Activated CD4-positive, alpha-beta T cell treated with anti-CD3 and anti-CD28 coated beads, Interleukin-2, amount 50 U/mL, for 24 hours (primary cell): ENCODE measurements at regions not wholly inside any gene's neighbourhood (a gene's known extent, or its start where the extent isn't known, plus 50 kb on each side); places are given as distances from the start of the nearest gene placed in this dataset.
"Not testable (repeated sequence)": the region's sequence is repeated elsewhere in the genome, so short reads cannot be mapped to it uniquely, and the experiment has no call there.

Source experiments
- DNase-seq, 2 donors: peaks; one replicate each; pipeline ENCODE4 v3.0.0-alpha.2; 2020; ENCODE audit warnings: low read depth in 1 of 2, low spot score in 1 of 2

DNA sequence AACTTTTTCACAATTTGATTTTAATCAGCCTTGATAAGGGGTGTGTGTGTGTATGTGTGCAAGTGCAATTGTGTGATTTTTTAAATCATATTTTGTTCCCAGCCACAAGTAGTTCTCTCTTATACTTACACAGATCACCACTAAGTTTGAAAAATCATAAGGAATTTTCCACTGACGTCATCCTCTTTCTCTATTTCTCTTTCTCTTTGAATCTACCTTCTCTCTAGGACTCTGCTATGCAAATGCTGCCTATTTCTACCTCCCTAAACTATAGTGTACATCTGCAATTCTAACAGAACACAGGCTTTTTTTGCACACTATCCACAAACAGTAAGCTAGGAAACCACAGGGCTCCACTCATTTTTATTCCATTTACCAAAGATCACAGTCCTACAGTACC is 254.6 kb upstream of the CYLC2 start:
- no peak for DNase-seq

DNA sequence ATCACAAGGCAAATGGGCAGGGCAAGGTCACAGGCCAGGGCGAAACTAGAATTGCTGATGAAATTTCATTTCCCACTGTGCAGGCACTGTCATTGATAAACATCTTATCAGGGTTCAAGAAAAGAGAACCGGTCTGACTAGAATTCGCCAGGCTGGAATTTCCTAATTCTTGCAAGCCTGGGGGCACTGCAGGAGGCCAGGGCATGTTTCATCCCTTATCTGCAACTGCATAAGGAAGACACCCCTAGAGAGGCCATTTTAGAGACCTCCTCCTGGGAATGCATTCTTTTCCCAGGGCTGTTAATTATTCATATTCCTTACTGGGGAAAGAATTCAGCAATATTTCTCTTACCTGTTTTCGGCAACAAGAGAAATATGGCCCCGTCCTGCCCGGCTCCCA is 266.2 kb upstream of the CYLC2 start:
- DNase-seq: no peak

DNA sequence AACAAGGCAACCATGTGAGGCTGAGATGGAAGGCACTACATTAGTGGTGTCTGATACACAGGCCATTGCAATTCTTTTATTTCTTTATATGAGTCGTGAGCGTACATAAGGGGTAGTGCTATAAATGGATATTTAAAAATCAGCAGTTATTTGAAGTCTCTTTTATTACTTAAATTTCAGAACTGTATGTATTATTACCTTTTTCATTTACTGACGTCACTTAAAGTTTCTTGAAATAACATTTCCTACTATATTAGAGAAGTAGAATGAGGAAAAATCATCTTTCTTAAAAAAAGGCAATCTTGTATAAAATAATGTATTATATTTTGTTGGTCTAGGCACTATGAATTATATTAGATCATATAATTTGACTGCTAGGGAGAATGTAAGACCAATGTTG is 280.9 kb upstream of the CYLC2 start:
- DNase-seq: no peak

DNA sequence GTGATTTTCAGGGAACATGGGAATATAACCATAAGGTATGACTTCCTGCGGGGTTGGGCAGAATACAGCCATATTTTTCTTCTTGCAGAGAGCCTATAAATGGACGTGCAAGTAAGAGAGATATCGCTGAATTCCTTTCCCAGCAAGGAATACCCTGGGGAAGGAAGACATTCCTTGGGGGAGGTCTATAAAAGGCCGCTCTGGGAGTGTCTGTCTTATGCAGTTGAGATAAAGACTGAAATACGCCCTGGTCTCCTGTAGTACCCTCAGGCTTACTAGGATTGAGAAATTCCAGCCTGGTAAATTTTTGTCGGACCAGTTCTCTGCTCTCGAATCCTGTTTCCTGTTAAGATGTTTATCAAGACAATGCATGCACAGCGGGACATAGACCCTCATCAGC is 282.2 kb upstream of the CYLC2 start:
- not testable (repeated sequence) for DNase-seq

DNA sequence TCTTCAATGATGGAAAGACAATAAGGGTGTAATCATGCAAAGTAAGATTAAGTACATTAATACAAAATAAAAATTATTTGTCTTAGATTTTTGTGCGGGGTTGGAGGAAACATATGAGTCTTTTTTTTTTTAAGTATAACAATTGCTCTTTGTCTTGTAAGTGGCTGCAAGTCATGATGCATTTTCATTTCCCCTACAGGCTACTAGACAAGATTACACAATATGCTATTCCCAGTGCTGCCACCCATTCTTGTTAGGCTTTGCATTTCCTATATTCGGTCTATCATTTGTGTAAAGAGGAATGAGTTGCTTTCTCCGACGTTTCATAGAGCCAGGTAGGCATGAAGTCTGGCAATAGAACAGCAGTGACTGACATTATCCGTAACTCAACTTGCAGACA is 294.2 kb upstream of the CYLC2 start:
- no peak for DNase-seq

DNA sequence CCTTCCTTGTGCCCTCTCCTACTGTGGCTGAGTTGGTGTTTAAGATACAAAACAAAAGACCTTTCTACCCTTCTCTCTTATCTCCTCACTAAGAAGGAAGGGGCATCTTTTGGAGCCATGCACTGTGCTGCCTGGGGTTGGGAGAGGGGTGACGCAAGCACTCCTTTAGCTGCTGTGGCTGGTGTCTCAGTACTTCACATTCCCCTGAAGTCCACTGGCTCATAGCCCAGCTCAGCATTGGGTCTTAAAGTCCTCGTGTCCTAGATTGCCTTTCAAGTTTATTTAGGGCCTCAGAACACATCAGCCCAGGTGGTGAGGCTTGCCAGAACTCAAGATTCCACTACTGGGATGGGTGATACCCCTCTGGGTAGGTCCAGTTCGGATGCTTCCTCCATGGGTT is 325.9 kb upstream of the CYLC2 start:
- DNase-seq: no peak

DNA sequence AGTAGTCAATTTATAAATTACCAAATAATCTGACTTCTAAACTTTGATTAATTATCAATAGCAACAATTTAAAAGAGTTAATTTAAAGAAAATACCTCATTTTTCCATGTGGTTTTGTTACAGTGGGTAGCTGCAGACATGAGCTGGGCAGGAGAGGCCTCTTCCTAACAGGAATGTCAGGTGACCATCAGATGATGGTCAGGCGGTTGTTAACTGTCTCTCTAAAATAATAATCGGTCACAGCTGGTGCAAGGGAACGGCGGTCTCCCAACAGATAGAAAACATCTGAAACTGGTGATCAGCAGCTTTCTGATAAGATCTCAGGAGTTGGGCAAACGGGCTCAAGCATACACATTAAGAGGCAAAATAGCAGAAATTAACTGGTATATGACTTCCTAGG is 342.7 kb upstream of the CYLC2 start:
- no peak for DNase-seq

DNA sequence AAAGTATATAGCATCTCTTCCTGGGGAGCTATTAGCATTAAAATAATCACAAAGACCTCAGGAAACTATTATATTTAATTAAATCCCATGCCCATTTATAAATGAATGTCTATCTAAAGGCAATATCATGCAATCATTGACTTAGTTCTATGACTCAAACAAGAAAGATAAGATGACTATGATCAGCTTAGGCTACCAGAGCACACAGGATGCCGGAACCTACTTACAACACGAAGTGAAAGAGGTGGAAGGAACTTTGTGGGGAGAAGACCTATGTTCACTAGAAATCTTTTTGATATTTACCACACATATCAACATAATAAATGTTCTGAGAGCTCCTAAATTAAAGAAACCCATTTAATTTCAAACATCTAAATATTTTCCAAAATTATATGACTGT is 344.2 kb upstream of the CYLC2 start:
- DNase-seq: no peak

DNA sequence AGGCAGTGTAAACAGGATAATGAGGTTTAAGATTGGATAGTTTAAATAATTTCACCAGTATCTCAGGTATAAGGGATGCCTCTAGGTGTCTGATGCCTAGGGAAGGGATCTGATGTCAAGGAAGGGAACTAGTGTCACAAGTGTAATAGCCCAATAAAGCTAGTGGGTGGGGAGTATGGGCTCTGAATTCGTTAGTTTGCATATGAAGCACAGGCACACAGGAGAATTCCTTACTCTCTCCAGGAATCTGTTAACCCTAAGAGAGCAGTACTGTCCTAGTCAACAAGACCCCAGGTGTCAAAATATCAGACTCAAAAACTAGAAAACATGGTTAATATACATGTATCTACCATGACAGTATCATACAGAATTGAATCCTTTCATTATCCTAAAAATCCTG is 352.5 kb upstream of the CYLC2 start:
- no peak for DNase-seq

DNA sequence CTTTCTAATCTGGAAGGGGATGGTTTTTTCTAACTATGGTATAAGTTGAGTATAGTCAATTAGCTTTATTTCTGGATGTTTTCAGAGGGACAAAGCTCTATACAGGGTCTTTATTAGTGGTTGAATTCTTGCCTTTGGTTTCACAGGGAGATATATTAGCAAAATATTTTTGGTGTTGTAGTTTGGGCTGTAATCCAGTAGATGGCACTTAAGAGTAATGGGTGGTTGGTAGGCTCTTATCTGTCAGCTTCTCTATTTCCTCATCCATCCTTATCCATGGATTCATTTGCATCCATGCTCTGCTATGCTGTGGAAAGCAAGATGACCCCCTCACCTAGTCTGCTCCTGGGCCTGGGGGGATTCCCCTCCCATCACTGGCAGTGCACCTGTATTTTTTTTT is 363.6 kb upstream of the CYLC2 start:
- no peak for DNase-seq

DNA sequence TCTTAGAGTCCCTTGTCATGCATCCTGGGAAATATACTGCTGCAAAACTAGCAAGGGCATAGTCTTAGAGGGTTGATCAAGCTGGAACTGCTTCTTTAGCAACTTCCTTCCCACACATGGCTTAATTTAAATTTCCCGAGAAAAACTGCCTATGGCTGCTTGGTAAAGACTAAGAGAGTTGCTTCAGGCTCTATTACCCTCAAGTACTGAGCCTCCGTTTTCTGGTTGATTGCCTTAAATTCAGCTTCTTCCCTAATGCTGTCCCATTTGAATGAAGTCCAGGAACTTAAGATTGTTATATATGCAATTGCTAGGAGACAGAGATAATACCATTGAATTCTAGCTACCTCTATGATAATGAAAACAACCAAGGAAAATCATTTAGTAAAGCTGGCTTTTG is 385.7 kb upstream of the CYLC2 start:
- no peak for DNase-seq

DNA sequence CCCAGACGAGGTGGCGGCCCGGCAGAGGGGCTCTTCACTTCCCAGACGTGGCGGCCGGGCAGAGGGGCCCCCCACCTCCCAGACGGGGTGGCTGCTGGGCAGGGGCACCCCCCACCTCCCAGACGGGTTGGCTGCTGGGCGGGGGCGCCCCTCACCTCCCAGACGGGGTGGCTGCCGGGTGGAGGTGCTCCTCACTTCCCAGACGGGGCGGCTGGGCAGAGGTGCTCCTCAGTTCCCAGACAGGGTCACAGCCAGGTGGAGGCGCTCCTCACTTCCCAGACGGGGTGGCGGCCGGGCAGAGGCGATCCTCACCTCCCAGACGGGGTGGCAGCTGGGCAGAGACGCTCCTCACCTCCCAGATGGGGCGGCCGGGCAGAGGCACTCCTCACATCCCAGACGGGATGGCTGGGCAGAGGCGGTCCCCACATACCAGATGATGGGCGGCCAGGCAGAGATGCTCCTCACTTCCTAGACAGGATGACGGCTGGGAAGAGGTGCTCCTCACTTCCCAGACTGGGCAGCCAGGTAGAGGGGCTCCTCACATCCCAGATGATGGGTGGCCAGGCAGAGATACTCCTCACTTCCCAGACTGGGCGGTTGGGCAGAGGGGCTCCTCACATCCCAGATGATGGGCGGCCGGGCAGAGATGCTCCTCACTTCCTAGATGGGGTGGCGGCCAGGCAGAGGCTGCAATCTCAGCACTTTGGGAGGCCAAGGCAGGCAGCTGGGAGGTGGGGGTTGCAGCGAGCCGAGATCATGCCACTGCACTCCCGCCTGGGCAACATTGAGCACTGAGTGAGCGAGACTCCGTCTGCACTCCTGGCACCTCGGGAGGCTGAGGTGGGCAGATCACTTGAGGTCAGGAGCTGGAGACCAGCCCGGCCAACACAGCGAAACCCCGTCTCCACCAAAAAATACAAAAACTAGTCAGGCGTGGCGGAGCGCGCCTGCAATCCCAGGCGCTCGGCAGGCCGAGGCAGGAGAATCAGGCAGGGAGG is 391.6 kb upstream of the CYLC2 start:
- DNase-seq: not testable (repeated sequence)

DNA sequence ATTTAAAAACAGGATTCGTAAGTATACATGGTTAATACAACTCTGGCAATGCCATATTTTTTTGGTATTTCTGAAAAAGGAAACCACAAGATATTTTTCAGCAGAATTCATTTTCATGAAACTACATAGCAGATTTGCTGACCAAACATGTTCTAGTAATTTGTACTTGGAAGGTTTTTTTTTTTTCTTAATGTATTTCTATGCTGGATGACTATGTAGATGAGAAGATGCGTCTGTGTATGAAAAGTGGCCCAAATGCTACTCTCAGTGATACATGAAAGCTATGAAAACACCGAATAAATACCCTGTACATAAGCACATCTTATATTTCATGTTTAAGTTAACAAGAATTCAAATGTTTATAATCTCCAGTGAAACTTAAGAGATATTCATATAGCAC is 400.9 kb upstream of the CYLC2 start:
- DNase-seq: no peak

DNA sequence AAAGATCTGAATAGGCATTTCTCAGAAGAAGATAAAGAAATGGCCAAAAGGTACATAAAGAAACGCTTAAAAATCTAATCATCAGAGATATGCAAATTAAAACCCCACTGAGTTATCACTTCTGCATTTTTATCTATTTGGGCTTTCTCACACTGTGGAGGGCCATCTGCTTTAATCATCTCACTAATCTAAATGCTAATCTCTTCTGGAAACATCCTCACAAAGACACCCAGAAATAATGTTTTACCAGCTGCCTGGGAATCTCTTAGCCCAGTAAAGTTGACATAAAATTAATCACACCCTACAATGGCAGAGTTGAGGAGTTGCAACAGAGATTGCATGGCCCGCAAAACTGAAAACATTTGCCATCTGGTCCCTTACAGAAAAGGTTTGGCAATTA is 407.9 kb upstream of the CYLC2 start:
- no peak for DNase-seq

DNA sequence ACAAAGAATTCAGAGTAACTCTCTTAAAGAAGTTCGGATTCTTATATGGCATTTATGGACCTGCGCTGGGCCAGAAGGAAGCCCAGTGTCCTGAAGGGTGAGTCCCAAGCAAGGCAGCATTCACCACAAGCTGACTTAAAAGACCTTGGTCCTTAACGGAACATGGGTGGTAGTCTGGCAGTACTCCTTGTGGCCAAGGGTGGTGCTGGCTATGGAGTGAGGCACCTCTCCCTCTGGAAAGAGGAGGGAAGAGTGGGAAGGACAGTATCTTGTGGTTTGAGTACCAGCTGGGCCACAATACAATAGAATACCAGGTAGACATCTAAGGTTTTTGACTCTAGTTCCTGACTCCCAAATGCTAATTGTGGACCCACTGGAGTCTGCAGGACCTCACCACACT is 425.7 kb upstream of the CYLC2 start:
- no peak for DNase-seq

DNA sequence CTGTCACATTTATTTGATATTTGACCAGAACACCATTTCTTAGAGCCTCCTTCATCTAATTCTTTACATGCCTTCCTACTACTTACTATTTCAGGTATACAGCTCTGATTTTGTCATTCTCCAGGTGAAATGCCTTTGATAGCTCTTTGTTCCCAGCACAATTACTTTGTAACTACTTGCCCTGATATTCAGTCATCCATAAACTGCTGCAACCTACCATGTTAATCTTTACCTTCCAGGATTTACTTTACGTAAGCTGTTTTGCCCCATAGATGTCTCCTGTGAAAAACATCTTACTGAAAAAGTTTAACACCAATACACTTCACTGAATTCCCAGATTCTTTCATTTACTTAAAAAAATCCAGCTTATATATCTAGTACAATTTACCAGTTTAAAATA is 443.8 kb upstream of the CYLC2 start:
- DNase-seq: no peak

DNA sequence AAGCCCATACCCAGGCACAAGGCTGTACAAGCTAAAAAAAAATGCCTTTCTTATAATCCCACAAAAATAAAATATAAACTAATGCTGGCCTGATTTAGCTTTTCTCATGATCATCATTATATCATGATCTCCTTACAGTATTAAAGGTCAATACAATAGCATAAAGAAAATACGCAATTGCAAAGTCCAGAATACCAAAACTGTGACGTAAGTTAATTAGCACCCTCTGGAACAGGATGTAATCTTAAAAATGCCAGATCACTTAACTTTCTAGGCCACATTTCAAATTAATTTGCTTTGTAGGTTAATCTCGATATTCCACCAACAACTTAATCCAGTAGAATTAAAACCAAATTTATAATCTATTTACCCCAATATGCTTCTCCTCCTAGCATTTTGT is 444.2 kb upstream of the CYLC2 start:
- DNase-seq: no peak

DNA sequence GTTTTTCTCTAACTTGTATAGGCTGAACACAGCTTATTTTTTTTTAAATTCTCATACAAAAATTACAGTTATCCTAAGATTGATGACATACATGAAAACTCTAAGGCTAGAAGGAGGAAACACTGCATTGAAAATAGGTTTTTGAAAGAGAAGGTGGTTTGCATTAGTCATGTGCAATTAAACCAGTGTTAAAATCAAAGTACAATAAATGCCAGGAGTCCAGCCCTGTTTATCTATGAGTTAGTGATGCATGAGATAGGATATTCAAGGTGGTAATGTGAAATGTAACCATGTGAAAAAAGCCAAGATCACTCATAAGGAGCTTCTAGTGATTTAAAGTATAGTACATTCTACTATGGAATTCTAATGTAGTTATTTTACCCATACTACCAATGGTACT is 444.9 kb upstream of the CYLC2 start:
- DNase-seq: no peak

DNA sequence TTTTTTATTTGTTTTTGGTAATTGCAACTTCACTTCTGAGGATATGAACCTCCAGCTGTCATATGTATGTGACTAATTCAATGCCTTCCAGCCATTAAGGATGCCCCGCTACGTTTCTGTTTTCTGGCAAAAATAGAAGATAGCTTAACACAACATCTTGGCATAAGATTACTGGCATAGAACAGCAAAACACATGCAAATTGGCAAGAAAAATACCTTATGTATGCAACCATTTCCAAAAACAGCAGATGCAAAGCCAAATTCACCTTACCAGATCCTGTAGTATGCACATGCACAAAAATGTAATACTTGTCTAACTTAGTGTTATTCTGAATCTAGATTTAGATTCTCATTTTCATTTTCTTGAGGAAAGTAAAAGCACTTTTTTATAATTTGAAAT is 461.1 kb upstream of the CYLC2 start:
- DNase-seq: no peak

DNA sequence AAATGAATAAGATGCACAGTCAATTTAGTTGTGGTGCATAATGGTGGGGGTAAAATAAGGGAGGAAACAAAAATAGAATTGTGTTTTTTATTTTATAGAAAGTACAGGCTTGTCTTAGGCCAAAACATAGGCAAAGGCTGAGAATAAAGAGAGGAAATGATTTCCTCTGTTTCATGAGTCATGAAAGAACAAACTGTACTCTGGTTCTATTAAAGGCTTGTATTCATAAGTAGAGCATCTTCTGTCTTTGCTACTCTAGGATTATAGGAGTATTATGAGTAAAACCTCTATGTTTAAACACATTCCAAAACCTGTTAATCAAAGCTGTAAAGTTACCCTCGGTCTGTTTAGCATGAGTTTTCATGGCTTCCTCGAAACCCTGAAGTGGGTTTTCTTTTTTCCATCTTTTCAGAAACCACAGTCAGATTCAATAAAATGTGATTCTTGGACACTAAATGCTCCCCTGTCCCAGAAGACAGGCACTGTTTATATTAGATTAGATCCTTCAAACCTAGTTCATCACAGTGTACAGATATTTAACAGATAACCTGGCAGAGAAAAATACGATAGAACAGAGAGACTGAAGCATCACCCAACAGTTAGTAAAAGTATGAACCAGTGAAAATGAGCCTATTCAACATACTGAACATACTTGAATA is 473.9 kb upstream of the CYLC2 start:
- DNase-seq: no peak

DNA sequence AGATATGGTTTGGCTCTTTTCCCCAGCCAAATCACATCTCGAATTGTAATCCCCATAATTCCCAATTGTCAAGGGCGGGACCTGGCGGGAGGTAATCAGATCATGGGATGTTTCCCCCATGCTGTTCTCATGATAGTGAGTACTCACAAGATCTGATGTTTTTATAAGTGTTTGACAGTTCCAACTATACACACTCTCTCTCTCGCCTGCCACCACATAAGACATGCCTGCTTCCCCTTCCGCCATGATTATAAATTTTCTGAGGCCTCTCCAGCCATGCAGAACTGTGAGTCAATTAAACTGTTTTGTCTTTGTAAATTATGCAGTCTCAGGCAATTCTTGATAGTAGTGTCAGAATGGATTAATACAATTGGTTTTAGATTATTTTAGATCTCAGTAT is 475.7 kb upstream of the CYLC2 start:
- DNase-seq: no peak

DNA sequence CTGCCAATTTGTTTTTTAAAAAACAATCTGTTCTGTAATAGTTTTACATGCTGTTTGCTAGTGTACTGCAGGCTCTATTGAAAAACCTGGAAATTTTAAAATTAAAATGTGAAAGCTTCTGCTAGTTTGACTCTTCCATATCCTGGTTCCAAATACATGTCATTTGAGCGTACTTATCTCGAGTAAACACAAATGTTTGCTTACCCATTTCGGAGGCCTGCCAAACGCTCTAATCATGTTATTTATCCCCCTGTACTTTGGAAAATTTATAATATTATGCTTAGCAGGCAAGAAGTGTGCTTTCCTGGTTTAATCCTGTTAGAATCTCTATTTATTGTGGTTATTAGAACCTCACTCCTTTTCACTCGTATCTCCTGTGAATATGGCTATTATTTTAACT is 476.8 kb upstream of the CYLC2 start:
- DNase-seq: no peak

DNA sequence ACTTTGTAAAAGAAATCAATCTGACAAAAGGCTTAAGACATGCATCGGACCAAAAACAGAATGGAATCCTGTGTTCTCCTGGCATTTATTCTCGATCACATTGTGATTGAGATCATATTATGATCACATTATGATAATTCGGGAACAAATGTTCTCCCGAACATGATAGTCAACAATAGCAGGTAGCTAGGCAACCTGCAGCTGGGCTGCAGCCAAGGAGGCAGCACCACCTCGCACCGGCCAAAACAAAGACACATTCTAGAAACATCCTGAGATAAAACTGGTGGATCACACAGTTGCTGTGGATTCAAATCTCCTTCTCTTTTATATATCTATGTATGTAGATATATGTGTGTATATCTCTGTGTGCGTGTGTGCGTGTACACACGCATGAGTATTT is 480.6 kb upstream of the CYLC2 start:
- DNase-seq: no peak
